ENCODE measurements at regions not wholly inside any gene's neighbourhood (a gene's known extent, or its start where the extent isn't known, plus 50 kb on each side); places are given as distances from the start of the nearest gene placed in this dataset.
A peak's percentile ranks its signal among the peaks of the same experiment; 100 is the strongest.

DNA sequence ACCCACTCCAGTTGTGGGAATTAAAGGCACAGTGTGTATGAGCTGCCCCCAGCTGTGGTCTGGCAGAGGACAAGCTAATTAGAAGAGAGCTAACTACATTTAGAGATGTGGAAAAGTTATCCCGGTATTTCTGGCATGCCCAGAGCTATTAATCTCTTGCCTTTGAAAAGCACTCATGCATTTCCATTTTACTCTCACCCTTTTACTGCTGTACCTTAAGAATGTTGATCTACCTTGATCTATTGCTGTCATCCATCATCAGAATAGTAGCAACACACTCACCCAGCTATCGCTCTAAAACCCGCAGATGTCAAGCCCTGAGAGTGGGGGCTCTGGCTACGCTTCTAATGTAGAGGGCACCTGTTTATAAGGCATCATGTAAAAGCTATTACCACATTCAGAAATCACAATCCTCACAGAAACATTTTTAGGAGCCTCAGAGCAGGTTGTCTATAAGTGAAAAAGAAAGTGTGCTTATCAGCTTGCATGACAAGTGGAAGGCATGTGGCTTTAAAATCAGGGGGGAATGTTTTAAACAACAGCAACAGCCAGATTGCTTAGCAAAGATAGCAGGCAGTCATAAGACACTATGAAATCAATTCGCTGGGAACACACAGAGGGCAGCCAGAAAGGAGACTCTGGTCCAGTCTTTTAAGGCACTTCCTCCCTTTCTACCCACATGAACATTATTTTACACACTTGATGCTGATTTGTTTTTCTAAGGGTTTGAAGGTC is 224.2 kb upstream of the IRS2 start:
- DNase-seq (ENCODE audit: low read depth): no peak

DNA sequence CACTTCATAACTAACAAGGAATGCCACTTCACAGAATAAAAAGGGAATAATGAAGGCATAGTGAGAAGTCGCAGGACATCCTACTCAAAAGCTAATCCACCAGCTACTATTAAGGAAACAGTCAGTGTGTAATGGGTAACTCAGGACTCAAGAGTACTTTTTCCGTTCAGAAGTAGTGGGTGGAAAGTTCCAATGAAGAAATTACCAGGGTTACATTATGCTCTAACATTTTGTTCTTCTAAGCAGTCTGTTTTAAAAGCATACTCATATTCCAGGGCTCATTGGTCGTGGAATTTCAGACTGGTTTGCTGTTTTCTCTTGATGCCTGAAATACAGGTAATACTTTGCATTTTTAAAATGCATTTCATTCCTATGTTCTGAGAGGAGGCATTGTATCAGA is 222.4 kb upstream of the IRS2 start:
- DNase-seq (ENCODE audit: low read depth): no peak

DNA sequence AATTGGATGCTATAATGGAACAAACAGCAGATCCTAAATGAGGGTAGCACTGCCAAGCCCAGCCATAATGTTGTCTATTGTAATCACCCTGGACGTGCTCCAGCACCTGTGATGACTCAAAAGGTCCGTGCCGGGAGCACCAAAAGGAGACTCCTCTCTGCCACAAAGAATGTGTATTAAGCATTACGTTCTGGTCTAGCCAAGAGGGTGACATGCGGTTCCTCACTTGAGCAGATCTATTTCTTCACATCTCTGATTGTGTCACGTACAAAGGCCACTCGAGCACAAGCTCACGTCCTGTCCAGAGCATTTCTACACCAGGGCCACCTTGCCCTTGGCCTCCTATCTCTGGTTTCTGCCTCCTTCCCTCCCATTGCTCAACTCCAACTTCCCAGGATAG is 219.9 kb upstream of the IRS2 start:
- DNase-seq (ENCODE audit: low read depth): peak; percentile 83

DNA sequence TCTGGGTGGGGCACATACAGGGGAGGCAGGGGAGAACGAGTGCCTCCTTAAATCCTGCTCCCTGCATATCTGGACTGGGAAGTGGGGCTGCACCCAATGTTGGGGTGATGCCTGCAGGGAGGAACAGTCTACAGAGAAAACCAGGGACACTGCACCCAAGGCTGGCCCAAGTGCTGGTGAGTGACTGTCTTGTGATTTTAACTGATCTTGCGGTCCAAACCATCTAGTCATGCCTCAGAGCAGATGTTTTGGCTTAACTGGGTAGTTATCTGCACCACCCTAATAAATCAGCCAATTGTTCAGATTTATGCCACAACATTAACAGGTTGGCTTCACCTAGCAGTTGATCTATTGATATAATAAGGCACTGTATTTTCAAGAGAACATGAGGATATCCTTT is 219.2 kb upstream of the IRS2 start:
- DNase-seq (ENCODE audit: low read depth): peak; percentile 25

DNA sequence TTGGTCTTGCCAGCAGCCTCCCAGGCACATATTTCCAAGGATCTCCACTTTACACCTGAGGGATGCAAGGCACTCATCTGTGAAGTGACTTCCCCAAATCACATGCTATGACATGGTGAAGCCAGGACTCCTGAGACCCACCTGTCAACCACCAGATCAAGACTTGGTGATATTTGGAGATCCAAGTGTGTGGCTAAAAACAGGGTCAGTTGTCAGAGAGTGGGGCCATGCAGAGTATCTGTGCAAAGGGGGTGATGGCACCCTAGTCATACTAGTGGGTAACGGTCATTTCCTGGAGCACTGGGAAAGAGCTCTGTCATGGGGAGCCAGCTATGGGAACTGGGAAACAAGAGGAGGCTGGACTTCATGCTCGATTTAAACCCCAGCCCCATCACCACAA is 218.4 kb upstream of the IRS2 start:
- no peak for DNase-seq (ENCODE audit: low read depth)

DNA sequence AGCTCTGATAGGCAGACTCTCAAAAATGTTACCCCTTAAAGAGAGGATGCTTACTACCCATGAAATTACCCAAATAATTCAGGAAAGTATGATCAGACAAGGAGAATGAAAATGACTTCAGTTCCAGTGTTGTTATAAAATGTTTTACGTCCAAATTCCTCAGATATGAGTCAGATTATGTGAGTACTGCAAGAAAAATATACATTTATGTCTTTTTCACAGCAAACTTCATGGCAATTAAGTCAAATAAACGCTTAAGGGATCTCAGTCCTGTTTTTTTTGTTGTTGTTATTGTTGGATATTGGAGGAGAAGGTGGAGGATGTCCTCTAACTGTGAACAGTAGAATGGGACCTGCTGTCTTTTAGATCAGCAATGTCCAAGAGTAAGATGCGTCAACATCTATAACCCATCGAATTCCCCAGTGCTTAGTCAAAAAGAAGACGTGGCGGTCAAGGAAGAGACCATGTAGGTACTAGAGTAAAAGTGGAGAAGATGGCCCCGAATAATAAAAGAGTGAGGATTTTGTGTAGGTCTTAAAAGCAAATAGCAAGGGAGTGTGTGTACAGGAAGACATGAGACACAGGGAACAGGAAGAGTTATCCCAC is 215.4 kb upstream of the IRS2 start:
- peak; percentile 79 for DNase-seq (ENCODE audit: low read depth)

DNA sequence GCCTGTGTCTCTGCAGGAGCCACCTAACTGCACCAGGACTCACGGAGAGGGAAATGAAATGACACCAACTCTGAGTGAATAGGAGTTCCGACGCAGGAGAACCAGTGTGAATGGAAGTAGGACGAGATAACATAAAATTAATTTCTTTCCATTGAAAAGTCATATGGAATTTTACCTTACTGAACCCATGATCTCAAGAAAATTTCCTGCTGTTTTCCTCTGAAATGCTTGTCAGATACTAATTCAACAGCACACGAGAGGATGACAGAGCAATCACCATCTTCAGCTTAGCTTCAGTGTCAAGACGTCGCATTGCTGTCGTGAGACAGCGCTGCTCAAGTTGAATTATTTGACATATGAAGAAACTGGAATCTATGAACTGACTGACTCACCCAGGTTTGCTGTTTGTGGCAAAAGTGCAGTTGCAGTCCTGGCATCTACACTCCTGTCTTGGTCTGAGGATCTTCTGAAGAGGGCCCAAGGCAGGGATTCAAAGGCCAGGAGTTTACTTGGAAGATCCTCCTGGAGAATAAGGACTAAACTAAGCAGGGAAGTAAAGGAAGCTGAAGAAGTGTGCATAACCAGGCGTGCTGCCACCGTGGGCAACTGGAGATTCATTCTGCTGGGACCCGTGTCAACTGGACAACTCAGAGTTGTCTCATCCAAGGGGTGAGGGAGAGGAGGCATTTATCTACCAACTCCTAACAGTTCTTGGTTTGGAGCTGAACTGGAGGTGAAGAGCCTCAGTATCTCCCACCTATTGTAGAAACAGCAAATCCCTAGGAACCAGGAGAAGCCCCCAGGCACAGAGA is 214.4 kb upstream of the IRS2 start:
- peak; percentile 8 for DNase-seq (ENCODE audit: low read depth)

DNA sequence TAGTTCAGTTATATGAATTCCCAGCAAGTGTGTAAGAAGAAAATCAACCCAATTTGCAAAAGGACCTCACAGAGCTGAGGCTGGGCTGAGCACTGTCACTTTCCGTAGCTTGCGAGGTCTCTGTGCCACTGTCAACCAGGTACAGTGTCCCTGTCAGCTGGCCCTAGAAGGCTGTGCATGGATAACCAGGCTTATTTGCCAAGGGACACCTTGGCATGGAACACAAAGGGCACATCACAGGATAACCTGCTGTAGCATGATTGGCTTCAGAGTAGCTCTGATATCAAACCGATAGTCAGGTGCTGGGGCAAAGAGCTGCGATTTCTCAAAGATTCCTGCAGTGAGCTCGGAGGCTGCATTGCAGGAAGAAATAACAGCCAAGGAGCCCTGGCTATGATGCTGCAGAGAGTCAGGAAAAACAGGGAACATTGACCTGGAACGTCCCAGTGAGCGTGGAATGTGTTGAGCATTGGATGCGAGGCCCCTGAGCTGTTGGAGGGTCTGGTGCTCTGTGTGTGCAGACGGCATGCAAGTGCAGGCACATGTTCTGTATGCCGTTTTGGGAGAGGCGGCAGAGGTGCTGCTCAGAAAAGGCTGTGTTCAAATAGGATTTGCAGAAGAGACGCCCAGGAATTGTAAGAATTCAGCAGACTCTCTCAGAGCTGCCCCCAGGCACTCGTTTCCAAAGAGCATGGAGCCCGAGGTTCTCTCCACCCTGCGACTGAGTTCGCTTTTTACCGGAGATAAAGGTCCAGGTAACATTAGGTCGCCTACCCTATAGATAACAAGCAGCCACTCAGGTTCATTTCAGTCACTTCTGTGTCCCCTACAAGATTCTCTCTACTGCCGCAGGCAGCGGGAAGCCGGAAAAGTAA is 213.5 kb upstream of the IRS2 start:
- no peak for DNase-seq (ENCODE audit: low read depth)

DNA sequence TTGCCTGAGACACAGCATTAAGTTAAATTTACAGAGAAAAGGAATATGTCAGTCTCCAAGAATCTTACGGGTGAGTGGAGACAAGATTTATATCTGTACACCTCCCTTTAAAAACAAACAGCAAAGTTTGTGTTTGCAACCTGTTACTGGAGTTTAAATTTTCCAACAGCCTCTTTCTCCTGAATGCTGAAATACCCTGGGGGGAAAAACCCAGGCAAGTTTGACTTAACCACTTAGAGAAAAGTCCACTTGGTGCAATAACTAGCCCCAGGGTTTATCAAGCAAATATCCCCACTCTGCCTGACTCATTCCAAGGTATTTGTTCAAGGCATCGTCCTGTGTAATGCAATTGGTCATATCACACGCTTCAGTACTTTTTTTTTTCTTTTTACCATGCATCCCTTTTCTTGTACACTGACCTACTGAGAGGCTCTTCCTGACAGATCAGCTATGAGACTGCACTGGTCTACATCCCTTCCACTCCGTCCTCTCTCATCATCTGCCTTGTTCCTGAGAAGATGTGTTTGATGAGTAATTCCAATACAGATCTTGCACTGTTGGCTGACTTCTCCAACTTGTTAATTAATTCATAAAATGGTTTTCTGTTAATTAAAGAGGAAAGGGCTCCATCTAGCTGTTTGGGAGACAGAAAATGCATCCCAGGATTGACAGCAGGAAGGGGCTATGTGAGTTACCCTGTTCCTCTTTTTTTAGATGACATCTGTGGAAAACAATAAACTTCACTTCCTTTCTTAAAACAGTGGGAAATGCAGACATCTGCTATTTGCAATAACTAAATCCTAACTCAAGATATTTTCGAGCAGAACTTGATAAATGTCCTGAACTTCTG is 212.5 kb upstream of the IRS2 start:
- peak; percentile 95 for DNase-seq (ENCODE audit: low read depth)

DNA sequence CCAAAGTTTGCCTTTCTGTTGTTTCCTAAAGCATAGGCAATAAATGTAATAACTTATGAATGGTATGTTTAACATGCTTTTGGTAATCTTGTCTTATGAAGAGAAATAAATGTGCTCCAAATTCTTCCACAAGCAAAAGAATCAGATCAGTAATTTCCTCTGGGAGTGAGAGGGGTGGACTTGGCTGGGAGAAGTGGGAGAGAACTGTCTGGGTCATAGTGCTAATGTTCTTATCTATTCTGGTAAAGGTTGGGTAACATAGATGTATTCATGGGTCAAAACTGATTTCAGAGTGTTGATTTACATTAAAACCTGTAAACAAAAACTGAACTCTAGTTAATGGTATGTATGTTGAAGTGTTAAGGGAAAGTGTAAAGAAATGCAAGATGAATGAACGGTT is 211.7 kb upstream of the IRS2 start:
- no peak for DNase-seq (ENCODE audit: low read depth)

DNA sequence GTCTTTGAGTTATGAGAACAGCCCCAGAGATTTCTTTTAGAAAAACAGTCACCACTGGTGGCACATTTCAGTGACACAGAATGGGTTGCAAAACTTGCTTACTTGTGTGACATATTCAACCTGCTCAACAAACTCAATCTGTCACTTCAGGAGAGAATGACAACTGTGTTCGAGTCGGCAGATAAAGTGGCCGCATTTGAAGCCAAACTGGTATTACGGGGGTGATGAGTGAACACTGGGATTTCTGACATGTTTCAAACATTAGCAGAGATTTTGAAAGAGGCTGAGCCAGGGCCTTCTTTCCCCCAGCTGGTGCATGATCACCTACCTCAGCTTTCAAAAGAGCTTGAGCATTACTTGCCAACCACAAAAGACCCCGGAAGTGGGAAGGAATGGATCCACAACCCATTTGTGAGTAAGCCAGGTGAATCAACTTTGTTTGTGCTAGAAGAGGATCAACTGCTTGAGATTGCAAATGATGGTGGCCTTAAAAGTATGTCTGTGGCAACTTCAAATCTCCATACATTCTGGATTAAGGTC is 210.7 kb upstream of the IRS2 start:
- peak; percentile 28 for DNase-seq (ENCODE audit: low read depth)

DNA sequence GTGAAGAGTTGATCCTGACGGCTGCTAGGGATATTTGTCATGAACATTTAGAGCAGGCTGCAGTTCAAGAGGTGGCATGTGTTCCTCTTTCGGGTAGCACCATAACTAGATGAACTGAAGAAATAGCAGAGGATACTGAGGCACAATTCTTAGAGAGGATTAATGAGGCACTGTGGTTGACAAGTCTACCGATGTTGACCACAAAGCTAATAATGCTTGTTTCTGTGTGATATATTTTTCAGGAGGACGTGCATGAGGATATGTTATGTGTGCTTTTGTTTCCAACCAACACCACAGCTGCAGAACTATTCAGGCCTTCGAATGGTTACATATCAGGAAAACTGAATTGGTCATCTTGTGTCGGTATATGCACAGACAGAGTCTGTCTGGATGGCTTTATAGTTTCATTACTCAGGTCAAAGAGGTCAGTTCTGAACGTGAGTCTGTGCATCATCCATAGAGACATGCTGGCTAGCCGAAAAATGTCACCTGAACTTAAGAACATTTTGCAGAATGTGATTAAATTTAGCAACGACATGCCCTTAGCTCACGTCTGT is 210.1 kb upstream of the IRS2 start:
- DNase-seq (ENCODE audit: low read depth): no peak

DNA sequence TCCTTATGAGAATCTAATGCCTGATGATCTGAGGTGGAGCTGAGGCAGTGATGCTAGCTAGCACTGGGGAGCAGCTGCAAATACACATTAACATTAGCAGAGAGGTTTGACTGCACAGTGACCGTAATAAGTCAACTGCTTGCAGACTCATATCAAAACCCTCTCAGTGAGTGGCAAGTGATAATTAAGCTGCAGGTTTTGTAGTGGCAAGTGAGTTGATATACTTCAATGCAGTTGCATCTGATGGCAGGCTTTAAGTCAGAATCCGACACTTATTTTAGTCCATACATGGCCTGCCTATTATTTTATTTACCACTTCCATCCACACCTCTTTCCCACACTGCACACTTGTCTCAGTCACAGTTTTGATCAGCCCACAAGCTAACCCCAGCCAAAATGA is 209.2 kb upstream of the IRS2 start:
- no peak for DNase-seq (ENCODE audit: low read depth)

DNA sequence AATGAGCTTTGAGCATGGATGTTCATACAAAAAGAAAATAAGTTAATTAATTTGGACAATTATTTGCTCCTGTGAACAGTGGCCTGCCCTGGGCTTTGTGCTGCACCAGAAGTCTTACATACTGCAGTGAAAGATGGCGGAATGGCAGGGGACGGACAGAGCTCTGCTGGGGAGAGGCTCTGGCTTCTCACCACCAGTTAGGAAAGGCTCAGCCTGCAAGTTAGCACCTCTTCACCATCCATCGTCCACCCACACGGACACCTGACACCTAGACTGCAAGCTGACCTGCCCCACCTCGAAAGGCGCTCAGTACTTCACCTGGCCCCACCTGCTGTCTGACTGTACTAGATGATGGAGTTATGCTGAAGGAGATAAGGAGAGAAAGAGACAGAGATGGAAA is 203.9 kb upstream of the IRS2 start:
- DNase-seq (ENCODE audit: low read depth): no peak

DNA sequence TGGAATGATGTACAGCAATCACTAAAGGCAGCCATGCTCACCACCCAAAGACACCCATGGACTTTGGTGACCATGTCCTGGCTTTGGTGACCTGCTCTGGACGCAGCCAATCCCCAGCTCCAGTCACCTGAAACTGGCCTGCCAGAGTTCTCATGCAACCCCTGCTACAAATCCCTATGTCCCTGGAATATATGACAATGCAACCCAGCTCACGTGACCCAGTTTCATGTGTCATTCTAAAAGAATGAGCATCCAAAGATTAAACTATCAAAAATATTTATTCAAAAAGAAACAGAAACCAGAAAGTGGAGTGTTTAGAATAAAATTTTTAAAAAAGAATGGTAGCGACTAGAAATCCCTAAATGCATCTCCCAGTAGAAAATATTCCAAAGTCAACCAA is 203.3 kb upstream of the IRS2 start:
- DNase-seq (ENCODE audit: low read depth): peak; percentile 12

DNA sequence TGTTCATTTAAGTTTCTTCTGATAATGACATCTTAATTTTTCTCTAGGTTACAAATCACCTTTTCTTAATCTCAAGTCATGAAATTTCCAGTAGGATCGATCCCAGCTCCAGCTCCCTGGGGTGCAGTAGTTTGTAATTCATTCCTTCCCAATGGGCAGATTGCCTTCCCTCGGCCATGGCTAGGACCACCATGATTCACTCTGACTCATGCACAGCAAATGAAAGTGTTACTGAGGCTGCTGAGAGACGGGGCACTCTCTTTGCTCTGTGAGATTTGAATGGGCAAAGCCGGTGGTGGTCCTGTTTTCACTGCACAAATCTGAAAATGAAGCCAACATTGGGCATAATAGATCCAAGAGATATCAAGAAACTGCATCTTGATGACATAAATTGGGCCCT is 202.8 kb upstream of the IRS2 start:
- peak; percentile 73 for DNase-seq (ENCODE audit: low read depth)

DNA sequence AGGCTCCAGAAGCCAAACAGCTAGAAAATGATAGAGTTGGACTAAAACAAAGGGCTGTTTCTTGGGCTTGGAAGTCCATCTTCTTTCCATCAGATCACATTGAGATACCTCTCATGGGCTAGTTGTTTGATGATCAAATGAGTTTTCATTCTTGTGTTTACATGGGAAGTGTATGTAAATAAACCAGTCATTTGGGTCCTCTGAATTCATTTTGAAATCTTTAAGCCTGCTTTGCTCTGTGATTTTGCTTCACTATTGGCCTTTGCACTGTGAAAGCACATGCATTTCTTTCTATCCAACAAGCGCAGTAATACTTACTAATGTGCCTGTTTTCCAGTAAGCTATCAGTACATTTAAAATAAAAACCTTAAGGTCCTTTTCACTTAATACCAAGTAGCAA is 200.5 kb upstream of the IRS2 start:
- no peak for DNase-seq (ENCODE audit: low read depth)

DNA sequence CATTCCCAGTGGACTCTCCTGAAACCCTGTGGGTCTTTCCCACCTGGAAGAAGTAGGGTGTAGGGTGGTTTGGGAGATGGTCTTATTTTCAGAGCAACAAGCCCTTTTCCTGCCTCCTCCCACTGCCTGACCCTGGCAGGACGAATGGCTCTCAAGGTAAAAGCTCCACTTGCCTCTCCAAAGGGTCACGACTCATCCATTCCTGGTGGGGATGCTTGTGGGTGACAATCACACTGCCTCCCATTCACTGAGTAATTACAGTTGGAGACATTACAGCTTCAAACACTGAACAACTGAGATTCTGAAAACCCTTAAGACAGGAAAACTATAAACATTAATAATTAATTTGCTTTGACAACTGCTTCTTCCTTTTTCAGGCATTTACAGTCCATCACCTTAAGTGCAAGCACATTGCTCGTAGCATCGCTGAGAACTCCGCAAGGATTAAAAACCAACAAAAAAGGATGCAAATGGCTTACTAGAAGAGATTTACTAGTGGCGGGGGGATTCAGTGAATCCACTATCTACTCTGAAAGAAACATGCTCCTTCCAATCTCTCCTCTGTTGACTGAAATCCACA is 199.6 kb upstream of the IRS2 start:
- peak; percentile 58 for DNase-seq (ENCODE audit: low read depth)

DNA sequence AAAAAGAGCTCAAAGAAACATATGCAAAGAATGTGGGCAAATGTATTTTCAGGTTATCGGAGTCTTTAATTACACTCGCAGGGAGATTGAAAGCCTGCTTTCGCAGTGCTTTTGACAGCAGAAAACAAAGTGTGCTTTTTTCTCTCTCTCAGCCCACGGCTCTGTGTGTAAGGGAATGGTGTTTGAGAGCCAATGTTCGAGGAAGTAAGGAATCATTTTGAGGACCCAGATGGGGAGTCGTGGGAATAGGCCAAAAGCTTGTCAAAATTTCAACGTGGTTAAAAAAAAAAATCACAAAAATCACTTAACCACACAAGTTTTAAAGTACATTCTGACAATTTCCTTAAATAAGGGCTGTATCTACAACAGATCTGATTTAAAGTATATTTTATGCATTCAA is 197.1 kb upstream of the IRS2 start:
- DNase-seq (ENCODE audit: low read depth): no peak

DNA sequence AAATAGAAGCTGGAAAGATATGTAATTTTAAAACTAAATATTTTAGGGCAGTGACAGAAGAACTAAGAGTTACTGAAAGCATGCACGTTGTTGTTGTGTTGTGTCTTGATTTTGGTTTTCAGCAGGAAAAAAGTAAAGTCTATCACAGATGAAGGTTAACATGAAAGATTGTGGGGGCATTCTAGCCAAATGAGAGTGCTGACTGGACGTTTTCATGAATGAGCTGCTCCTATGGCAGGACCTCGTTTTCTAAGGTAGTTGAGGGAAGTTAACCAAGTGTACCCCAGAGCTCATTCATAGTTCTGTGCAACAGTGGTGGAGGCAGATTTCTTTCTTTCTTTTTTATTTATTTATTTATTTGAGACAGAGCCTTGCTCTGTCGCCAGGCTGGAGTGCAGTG is 194.6 kb upstream of the IRS2 start:
- DNase-seq (ENCODE audit: low read depth): no peak

Measured in HT1080 (cell line).